HEK293 (cell line): ENCODE measurements at regions not wholly inside any gene's neighbourhood (a gene's known extent, or its start where the extent isn't known, plus 50 kb on each side); places are given as distances from the start of the nearest gene placed in this dataset.

Source experiments
- BCL11B ChIP-seq: fragments of 450-650 bp; formaldehyde crosslinking; IDR thresholded peaks from 2 replicates; pipeline ENCODE4 v1.5.1; 2016; ENCODE audit warnings: low read depth, missing biosample characterization, missing genetic modification characterization
- CTCF ChIP-seq: fragments of 450-650 bp; formaldehyde crosslinking; IDR thresholded peaks from 2 replicates; pipeline ENCODE4 v1.5.1; 2016; ENCODE audit warnings: missing biosample characterization, missing genetic modification characterization
- GLIS1 ChIP-seq: fragments of 450-650 bp; formaldehyde crosslinking; IDR thresholded peaks from 2 replicates; pipeline ENCODE4 v1.5.1; 2016; ENCODE audit warnings: missing biosample characterization, missing genetic modification characterization
- KLF1 ChIP-seq: fragments of 450-650 bp; formaldehyde crosslinking; IDR thresholded peaks from 2 replicates; pipeline ENCODE4 v1.5.1; 2016; ENCODE audit warnings: missing biosample characterization, missing genetic modification characterization
- KLF16 ChIP-seq: fragments of 450-650 bp; formaldehyde crosslinking; IDR thresholded peaks from 2 replicates; pipeline ENCODE4 v1.5.1; 2017; ENCODE audit warnings: missing biosample characterization, missing genetic modification characterization
- REST ChIP-seq: fragments of 450-650 bp; formaldehyde crosslinking; IDR thresholded peaks from 2 replicates; pipeline ENCODE4 v1.5.1; 2016; ENCODE audit warnings: missing biosample characterization, missing genetic modification characterization
- ZBTB49 ChIP-seq: fragments of 450-650 bp; formaldehyde crosslinking; IDR thresholded peaks from 2 replicates; pipeline ENCODE4 v1.5.1; 2016; ENCODE audit warnings: missing biosample characterization, missing genetic modification characterization, low read depth
- ZNF175 ChIP-seq: fragments of 450-650 bp; formaldehyde crosslinking; IDR thresholded peaks from 2 replicates; pipeline ENCODE4 v1.5.1; 2016; ENCODE audit warnings: missing biosample characterization, missing genetic modification characterization
- ZNF211 ChIP-seq: fragments of 450-650 bp; formaldehyde crosslinking; IDR thresholded peaks from 2 replicates; pipeline ENCODE4 v1.5.1; 2016; ENCODE audit warnings: low read depth, missing biosample characterization, missing genetic modification characterization
- ZNF404 ChIP-seq: fragments of 450-650 bp; formaldehyde crosslinking; IDR thresholded peaks from 2 replicates; pipeline ENCODE4 v1.5.1; 2017; ENCODE audit warnings: missing biosample characterization, missing genetic modification characterization
- ZNF529 ChIP-seq: fragments of 450-650 bp; formaldehyde crosslinking; IDR thresholded peaks from 2 replicates; pipeline ENCODE4 v1.5.1; 2017; ENCODE audit warnings: missing genetic modification characterization, missing biosample characterization; ENCODE audit not compliant: insufficient replicate concordance
- ZNF600 ChIP-seq: fragments of 450-650 bp; formaldehyde crosslinking; IDR thresholded peaks from 2 replicates; pipeline ENCODE4 v1.5.1; 2016; ENCODE audit warnings: missing biosample characterization, missing genetic modification characterization
- ZNF677 ChIP-seq: fragments of 450-650 bp; IDR thresholded peaks from 2 replicates; pipeline ENCODE4 v1.5.0; 2018; ENCODE audit warnings: missing biosample characterization, mild to moderate bottlenecking, missing genetic modification characterization, moderate library complexity
- ZNF768 ChIP-seq: fragments of 450-650 bp; formaldehyde crosslinking; IDR thresholded peaks from 2 replicates; pipeline ENCODE4 v1.5.1; 2018; ENCODE audit warnings: missing biosample characterization, mild to moderate bottlenecking, missing genetic modification characterization

GRCh38 chr3:152718810-152719209, 116.1 kb upstream of the P2RY1 start:
- TF ChIP-seq CTCF (no peak), ZNF677 (tag by site-specific recombination) (no peak), ZNF175 (tag by site-specific recombination) (no peak), ZNF600 (tag by site-specific recombination) (no peak), BCL11B (no peak), KLF1 (tag by site-specific recombination) (no peak), ZNF211 (tag by site-specific recombination) (no peak), ZNF768 (tag by site-specific recombination) (no peak), REST (tag by site-specific recombination) (no peak), ZNF529 (tag by site-specific recombination) (no peak), KLF16 (tag by site-specific recombination) (no peak), GLIS1 (no peak), ZBTB49 (tag by site-specific recombination) (no peak), ZNF404 (tag by site-specific recombination) (no peak)
